ENCODE measurements at regions not wholly inside any gene's neighbourhood (a gene's known extent, or its start where the extent isn't known, plus 50 kb on each side); places are given as distances from the start of the nearest gene placed in this dataset.

GRCh38 chr4:71163317-71163716 lies 169.9 kb downstream of the DCK start:
- TF ChIP-seq CTCF (IDR thresholded peaks at IDR 0.05 in 2 of 3, conservative IDR thresholded peaks at IDR 0.05 in 1 of 3; ENCODE audit: control insufficient read depth in 2 of 3, extremely low read depth in 1 of 3, insufficient read depth in 1 of 3, low read depth in 3 of 3, low read length in 3 of 3) = no peak
- TF ChIP-seq RAD21 (IDR thresholded peaks at IDR 0.05; ENCODE audit: insufficient read depth, low read depth, low read length) = no peak
